Endometrial microvascular endothelial cells (primary cell): ENCODE measurements at regions not wholly inside any gene's neighbourhood (a gene's known extent, or its start where the extent isn't known, plus 50 kb on each side); places are given as distances from the start of the nearest gene placed in this dataset.

Experiments used
- in situ Hi-C: cut with HindIII; loops from 2 replicates; pipeline ENCODE4 v1.10.0; 2017; ENCODE audit warnings: low sequenced_read_pairs, low pct_unique_long_range_greater_than_20kb; ENCODE audit errors: inconsistent ontology term

- in situ Hi-C loops: loop anchor here (25.0 kb wide), 1 partner anchor 110 kb away; no protein-coding TSS in a partner anchor
Observed at GRCh38 chr18:22297008-22297407, 120.7 kb downstream of the CTAGE1 start.

GRCh38 chr18:22296304-22296703 lies 121.4 kb downstream of the CTAGE1 start:
- in situ Hi-C loops: loop anchor here (25.0 kb wide), 1 partner anchor 109 kb away; no protein-coding TSS in a partner anchor

GRCh38 chr18:22293417-22293816 lies 124.0 kb downstream of the GATA6 start:
- in situ Hi-C loops: loop anchor here (25.0 kb wide), 1 partner anchor 106 kb away; no protein-coding TSS in a partner anchor

- in situ Hi-C loops: loop anchor here (25.0 kb wide), 1 partner anchor 103 kb away; no protein-coding TSS in a partner anchor
Observed at GRCh38 chr18:22290004-22290403, 120.6 kb downstream of the GATA6 start.

GRCh38 chr18:22286585-22286984 lies 117.2 kb downstream of the GATA6 start:
- in situ Hi-C loops: loop anchor here (25.0 kb wide), 1 partner anchor 99 kb away; no protein-coding TSS in a partner anchor

GRCh38 chr18:22285361-22286140 lies 116.2 kb downstream of the GATA6 start:
- in situ Hi-C loops: loop anchor here (25.0 kb wide), 1 partner anchor 98 kb away; no protein-coding TSS in a partner anchor

- in situ Hi-C loops: loop anchor here (25.0 kb wide), 1 partner anchor 97 kb away; no protein-coding TSS in a partner anchor
Observed at GRCh38 chr18:22284581-22285360, 115.4 kb downstream of the GATA6 start.

- in situ Hi-C loops: loop anchor here (25.0 kb wide), 1 partner anchor 97 kb away; no protein-coding TSS in a partner anchor
Observed at GRCh38 chr18:22283855-22284254, 114.5 kb downstream of the GATA6 start.

- in situ Hi-C loops: loop anchor here (25.0 kb wide), 1 partner anchor 96 kb away; no protein-coding TSS in a partner anchor
Observed at GRCh38 chr18:22283397-22283796, 114.0 kb downstream of the GATA6 start.

- in situ Hi-C loops: loop anchor here (25.0 kb wide), 1 partner anchor 96 kb away; no protein-coding TSS in a partner anchor
Observed at GRCh38 chr18:22283116-22283395, 113.7 kb downstream of the GATA6 start.

GRCh38 chr18:22282311-22283115 lies 113.1 kb downstream of the GATA6 start:
- in situ Hi-C loops: loop anchor here (25.0 kb wide), 1 partner anchor 95 kb away; no protein-coding TSS in a partner anchor

- in situ Hi-C loops: loop anchor here (25.0 kb wide), 1 partner anchor 93 kb away; no protein-coding TSS in a partner anchor
Observed at GRCh38 chr18:22280453-22280750, 111.0 kb downstream of the GATA6 start.

- in situ Hi-C loops: loop anchor here (25.0 kb wide), 1 partner anchor 93 kb away; no protein-coding TSS in a partner anchor
Observed at GRCh38 chr18:22279741-22280452, 110.5 kb downstream of the GATA6 start.

- in situ Hi-C loops: loop anchor here (25.0 kb wide), 1 partner anchor 91 kb away; no protein-coding TSS in a partner anchor
Observed at GRCh38 chr18:22278798-22279197, 109.4 kb downstream of the GATA6 start.

GRCh38 chr18:22277758-22278157 lies 108.4 kb downstream of the GATA6 start:
- in situ Hi-C loops: loop anchor here (25.0 kb wide), 1 partner anchor 90 kb away; no protein-coding TSS in a partner anchor

- in situ Hi-C loops: loop anchor here (25.0 kb wide), 1 partner anchor 89 kb away; no protein-coding TSS in a partner anchor
Observed at GRCh38 chr18:22276334-22276713, 106.9 kb downstream of the GATA6 start.

- in situ Hi-C loops: loop anchor here (25.0 kb wide), 1 partner anchor 89 kb away; no protein-coding TSS in a partner anchor
Observed at GRCh38 chr18:22275706-22276333, 106.4 kb downstream of the GATA6 start.
